H1 (cell line): ENCODE measurements at regions not wholly inside any gene's neighbourhood (a gene's known extent, or its start where the extent isn't known, plus 50 kb on each side); places are given as distances from the start of the nearest gene placed in this dataset.

Experiments
- CTCF ChIA-PET: fragments of 300-600 bp; sonication (Branson Sonifier 250); formaldehyde crosslinking; loops from one replicate; lab custom pipeline; 2021; ENCODE audit not compliant: partially characterized antibody; lab: Charles Lee
- POLR2A ChIA-PET: fragments of 300-600 bp; sonication (Branson Sonifier 250); formaldehyde crosslinking; loops from one replicate; lab custom pipeline; 2021; ENCODE audit warnings: inconsistent platforms; ENCODE audit not compliant: partially characterized antibody; lab: Charles Lee
- DNase-seq, 2 experiments: peaks; one replicate each; pipeline versions ENCODE4 v3.0.0 to v3.0.0-alpha.2; 2010 to 2022; ENCODE audit warnings: low spot score in 2 of 2, low read depth in 1 of 2, mixed read lengths in 1 of 2
- FAIRE-seq: peaks from 2 replicates; lab custom pipeline; 2011; peaks lifted over from hg19 to GRCh38; lab: Jason Lieb, UNC
- H2AFZ ChIP-seq: 2 replicates; pipeline ENCODE4 v1.8.1; 2012; ENCODE audit warnings: low read length, inconsistent platforms
- H2AK5ac ChIP-seq: 2 replicates; pipeline ENCODE4 v1.6.1; 2013; ENCODE audit warnings: low read depth, low read length
- H2BK120ac ChIP-seq: replicated peaks from 2 replicates; pipeline ENCODE3; 2013; ENCODE audit warnings: low read depth, low read length, inconsistent platforms
- H2BK12ac ChIP-seq: 2 replicates; pipeline ENCODE4 v1.6.1; 2013; ENCODE audit warnings: low read depth, low read length
- H2BK15ac ChIP-seq: 2 replicates; pipeline ENCODE4 v1.6.1; 2013; ENCODE audit warnings: low read length
- H2BK20ac ChIP-seq: 2 replicates; pipeline ENCODE4 v1.6.1; 2013; ENCODE audit warnings: low read length
- H2BK5ac ChIP-seq: 2 replicates; pipeline ENCODE4 v1.6.1; 2013; ENCODE audit warnings: low read depth, low read length
- H3K14ac ChIP-seq: 2 replicates; pipeline ENCODE4 v1.6.1; 2013; ENCODE audit warnings: inconsistent platforms; ENCODE audit not compliant: insufficient read length
- H3K18ac ChIP-seq: 2 replicates; pipeline ENCODE4 v1.6.1; 2013; ENCODE audit warnings: low read length; ENCODE audit errors: extremely low read depth
- H3K23ac ChIP-seq: 2 replicates; pipeline ENCODE4 v1.6.1; 2013; ENCODE audit warnings: inconsistent platforms; ENCODE audit not compliant: insufficient read length
- H3K23me2 ChIP-seq: 2 replicates; pipeline ENCODE4 v1.6.1; 2013; ENCODE audit warnings: low read depth, low read length
- H3K27ac ChIP-seq: 2 replicates; pipeline ENCODE4 v1.6.1; 2011; ENCODE audit warnings: low read depth, low read length, inconsistent platforms
- H3K27me3 ChIP-seq, 4 experiments: replicated peaks in 1 of 4; 1 replicate in 1 of 4; 2 replicates in 3 of 4; pipeline versions ENCODE4 v1.6.1 to v1.8.1; 2011 to 2013; ENCODE audit warnings: low read length in 3 of 4, mild to moderate bottlenecking in 3 of 4, inconsistent platforms in 2 of 4, mixed read lengths in 2 of 4, moderate library complexity in 1 of 4; ENCODE audit not compliant: control insufficient read depth in 3 of 4, insufficient read depth in 3 of 4; ENCODE audit errors: extremely low read depth in 1 of 4
- H3K36me3 ChIP-seq, 4 experiments: 2 replicates each; pipeline versions ENCODE4 v1.6.1 to v1.8.1; 2011 to 2013; ENCODE audit warnings: mild to moderate bottlenecking in 4 of 4, low read length in 3 of 4, moderate library complexity in 2 of 4, control low read depth in 1 of 4, inconsistent platforms in 1 of 4; ENCODE audit not compliant: insufficient read depth in 4 of 4, control insufficient read depth in 2 of 4
- H3K4ac ChIP-seq: replicated peaks from 2 replicates; pipeline ENCODE3; 2013; ENCODE audit warnings: low read length, low read depth, mixed read lengths, inconsistent platforms; ENCODE audit not compliant: insufficient read length
- H3K4me1 ChIP-seq, 4 experiments: replicated peaks in 1 of 4; 1 replicate in 1 of 4; 2 replicates in 3 of 4; pipeline versions ENCODE4 v1.6.1 to v1.8.1; 2011 to 2013; ENCODE audit warnings: low read length in 3 of 4, inconsistent platforms in 2 of 4, mixed read lengths in 1 of 4; ENCODE audit not compliant: insufficient read depth in 4 of 4, control insufficient read depth in 3 of 4
- H3K4me2 ChIP-seq, 2 experiments: 2 replicates each; pipeline versions ENCODE4 v1.6.1 to v1.8.1; 2011 to 2013; ENCODE audit warnings: low read depth in 2 of 2, low read length in 2 of 2, control low read depth in 1 of 2, inconsistent platforms in 1 of 2, mild to moderate bottlenecking in 1 of 2; ENCODE audit not compliant: insufficient read depth in 1 of 2
- H3K4me3 ChIP-seq, 4 experiments: fragments of 200-600, 300-600 bp in 1 of 4; sonication (generic), shearing (Covaris generic), sonication (Bioruptor Twin) in 1 of 4; 2 replicates each; pipeline versions ENCODE4 v1.5.1 to v1.8.1; 2011 to 2016; ENCODE audit warnings: low read length in 4 of 4, low read depth in 3 of 4, control low read depth in 2 of 4, inconsistent platforms in 2 of 4, mild to moderate bottlenecking in 2 of 4, mixed read lengths in 1 of 4, moderate library complexity in 1 of 4; ENCODE audit not compliant: insufficient read depth in 2 of 4; ENCODE audit errors: extremely low read depth in 1 of 4
- H3K56ac ChIP-seq: replicated peaks from 2 replicates; pipeline ENCODE3; 2013; ENCODE audit warnings: low read depth, mild to moderate bottlenecking, mixed read lengths, low read length, inconsistent platforms; ENCODE audit not compliant: insufficient read length
- H3K79me1 ChIP-seq: 2 replicates; pipeline ENCODE4 v1.6.1; 2013; ENCODE audit warnings: low read depth, low read length, control low read depth
- H3K79me2 ChIP-seq, 2 experiments: 2 replicates each; pipeline versions ENCODE4 v1.6.1 to v1.8.1; 2012 to 2013; ENCODE audit warnings: low read length in 2 of 2, mild to moderate bottlenecking in 2 of 2, inconsistent platforms in 1 of 2; ENCODE audit not compliant: insufficient read depth in 2 of 2, control insufficient read depth in 1 of 2
- H3K9ac ChIP-seq, 4 experiments: replicated peaks in 1 of 4; 1 replicate in 1 of 4; 2 replicates in 3 of 4; pipeline versions ENCODE4 v1.6.1 to v1.8.1; 2011 to 2013; ENCODE audit warnings: low read depth in 3 of 4, low read length in 3 of 4, control low read depth in 2 of 4, mild to moderate bottlenecking in 2 of 4, moderate library complexity in 2 of 4, inconsistent platforms in 1 of 4; ENCODE audit errors: extremely low read depth in 1 of 4
- H3K9me3 ChIP-seq, 2 experiments: 2 replicates each; pipeline versions ENCODE4 v1.6.1 to v1.8.1; 2012 to 2013; ENCODE audit warnings: mild to moderate bottlenecking in 2 of 2, moderate library complexity in 2 of 2, control low read depth in 1 of 2, inconsistent platforms in 1 of 2, low read depth in 1 of 2, low read length in 1 of 2, mixed read lengths in 1 of 2; ENCODE audit not compliant: insufficient read depth in 2 of 2
- H4K20me1 ChIP-seq, 2 experiments: replicated peaks in 1 of 2; 2 replicates each; pipeline versions ENCODE3 to v1.8.1; 2011 to 2013; ENCODE audit warnings: inconsistent platforms in 2 of 2, low read length in 2 of 2, mild to moderate bottlenecking in 1 of 2; ENCODE audit not compliant: insufficient read depth in 2 of 2, control insufficient read depth in 1 of 2
- H4K5ac ChIP-seq: 2 replicates; pipeline ENCODE4 v1.6.1; 2013; ENCODE audit warnings: low read length, low read depth, mixed read lengths, inconsistent platforms; ENCODE audit not compliant: insufficient read length
- H4K8ac ChIP-seq: 2 replicates; pipeline ENCODE4 v1.8.0; 2013; ENCODE audit warnings: mild to moderate bottlenecking, moderate library complexity, low read length, inconsistent platforms; ENCODE audit not compliant: insufficient read depth; ENCODE audit errors: extremely low read depth
- H4K91ac ChIP-seq: replicated peaks from 2 replicates; pipeline ENCODE3; 2013; ENCODE audit warnings: low read length, mixed read lengths, inconsistent platforms; ENCODE audit not compliant: insufficient read length
- CBX5 ChIP-seq: fragments of 300-800, 300-1000 bp; sonication (generic); IDR thresholded peaks from 2 replicates; pipeline ENCODE4 v1.7.1; 2016; ENCODE audit warnings: antibody characterized with exemption, low read length, low read depth
- WGBS, 2 experiments: shearing (Covaris generic) in 1 of 2; methylation state at CpG; one replicate each; pipeline versions ENCODE4 v1.1.6 to v1.1.7; 2013 to 2015; ENCODE audit warnings: low lambda C conversion rate in 2 of 2, mixed read lengths in 2 of 2, inconsistent platforms in 1 of 2, low coverage in 1 of 2, missing lambda C conversion rate in 1 of 2; ENCODE audit not compliant: insufficient replicate concordance in 2 of 2, insufficient coverage in 1 of 2, insufficient read length in 1 of 2; ENCODE audit errors: extremely low coverage in 1 of 2, missing lambda C conversion rate in 1 of 2; 5-methylcytosine and 5-hydroxymethylcytosine counted together

DNA sequence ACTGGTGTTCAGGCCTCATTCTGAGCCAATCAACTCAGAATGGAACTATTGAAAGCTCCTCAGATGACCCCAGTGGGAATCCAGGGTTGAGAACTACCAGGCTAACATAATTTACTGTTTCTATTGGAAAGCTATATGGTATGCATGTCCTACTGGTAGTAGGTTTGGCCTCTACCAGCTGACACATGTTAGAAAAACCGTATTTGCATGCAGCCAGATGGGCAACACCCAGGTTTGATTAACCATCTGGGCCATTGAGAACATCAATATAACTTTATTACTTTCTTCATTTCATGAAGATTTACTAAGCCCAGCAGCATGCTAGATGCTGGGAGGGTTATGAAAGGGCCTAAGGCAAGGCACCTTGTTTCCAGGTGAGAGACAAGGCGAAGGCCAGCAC is 181.4 kb upstream of the PARP11 start:
- no peak overlapping the region for H3K56ac ChIP-seq
- ChIA-PET POLR2A (no interaction called here), CTCF (interaction anchor here (0.7 to 1.5 kb wide), 5 partner anchors 15 to 222 kb away, joined by 3 read pairs; no protein-coding TSS in a partner anchor)
- DNase-seq (no peak), FAIRE-seq (no peak)
- H3K79me1 ChIP-seq = no peaks in the 10 kb centered on the region
- no peak overlapping the region for H3K18ac ChIP-seq
- H3K27ac ChIP-seq = no peak overlapping the region
- no peak overlapping the region for H2BK12ac ChIP-seq
- H3K4me2 ChIP-seq = no peak overlapping the region
- H3K4me1 ChIP-seq = peaks cover 0 to under 1% (median 0%) of the 10 kb centered on the region in 4 experiments; a peak in 1 of 7 replicates
- no peak overlapping the region for H3K9ac ChIP-seq
- H3K27me3 ChIP-seq = no peaks in the 10 kb centered on the region; a peak in 1 of 7 replicates
- H3K23ac ChIP-seq = no peak overlapping the region
- no peak for TF ChIP-seq CBX5
- no peak overlapping the region for H4K8ac ChIP-seq
- H4K91ac ChIP-seq = no peak overlapping the region
- no peak overlapping the region for H2AK5ac ChIP-seq
- H3K14ac ChIP-seq = no peak overlapping the region
- H3K79me2 ChIP-seq = no peaks in the 10 kb centered on the region
- H2BK15ac ChIP-seq = no peak overlapping the region
- H4K20me1 ChIP-seq = no peaks in the 10 kb centered on the region
- H3K4me3 ChIP-seq = no peak overlapping the region
- H3K23me2 ChIP-seq = no peaks in the 10 kb centered on the region
- H3K36me3 ChIP-seq = no peaks in the 10 kb centered on the region
- no peak overlapping the region for H3K4ac ChIP-seq
- 89% methylated on average over 2 of the region's 2 CpGs; no CpG with 5 or more reads in 1 of the 2 experiments for WGBS, 2 experiments
- no peak overlapping the region for H2BK20ac ChIP-seq
- H2AFZ ChIP-seq = no peak overlapping the region
- H4K5ac ChIP-seq = no peak overlapping the region
- H3K9me3 ChIP-seq = no peaks in the 10 kb centered on the region
- H2BK120ac ChIP-seq = no peak overlapping the region
- H2BK5ac ChIP-seq = no peak overlapping the region
